ENCODE measurements at regions not wholly inside any gene's neighbourhood (a gene's known extent, or its start where the extent isn't known, plus 50 kb on each side); places are given as distances from the start of the nearest gene placed in this dataset.
A peak's percentile ranks its signal among the peaks of the same experiment; 100 is the strongest.

DNA sequence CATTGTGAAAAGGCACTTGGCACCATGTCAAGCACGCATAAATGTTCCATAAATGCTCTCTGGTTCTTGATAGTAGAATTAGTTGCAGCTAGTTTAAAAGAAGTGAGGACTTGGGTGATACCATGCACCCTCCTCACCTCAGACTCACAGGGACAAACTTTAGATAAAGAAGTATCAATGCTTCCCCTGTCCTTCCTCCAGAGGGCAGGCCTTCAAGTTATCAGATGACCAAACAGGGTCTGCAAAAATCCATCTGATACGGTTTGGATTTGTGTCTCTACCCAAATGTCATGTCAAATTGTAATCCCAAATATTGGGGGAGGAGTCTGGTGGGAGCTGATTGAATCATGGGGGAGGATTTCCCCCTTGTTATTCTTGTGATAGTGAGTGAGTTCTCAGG lies 54.1 kb downstream of the C1QL2 start:
- peak; percentile 3 for DNase-seq (ENCODE audit: low spot score)

- no peak for DNase-seq (ENCODE audit: low spot score)
Measured at GRCh38 chr2:119102964-119103363, 55.6 kb downstream of the C1QL2 start.

DNA sequence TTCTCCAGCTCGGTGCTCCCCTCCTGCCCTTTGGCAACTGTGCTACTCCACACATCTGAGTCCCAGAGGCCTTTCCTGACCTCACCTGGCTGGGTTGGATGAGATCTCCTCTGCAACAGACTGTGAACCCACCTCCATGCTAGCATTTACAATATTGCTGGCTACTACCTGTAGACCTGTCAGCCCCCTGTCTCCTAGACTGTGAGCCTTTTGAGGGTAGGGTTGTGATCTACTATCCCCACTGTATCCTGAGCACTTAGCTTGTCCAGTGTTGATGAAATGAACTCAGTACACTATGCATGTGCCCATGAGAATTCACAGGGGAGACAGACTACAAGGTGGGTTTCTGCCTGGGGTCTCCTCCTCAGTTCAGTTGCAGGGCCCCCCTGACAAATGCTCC lies 70.1 kb downstream of the C1QL2 start:
- DNase-seq (ENCODE audit: low spot score): no peak

DNA sequence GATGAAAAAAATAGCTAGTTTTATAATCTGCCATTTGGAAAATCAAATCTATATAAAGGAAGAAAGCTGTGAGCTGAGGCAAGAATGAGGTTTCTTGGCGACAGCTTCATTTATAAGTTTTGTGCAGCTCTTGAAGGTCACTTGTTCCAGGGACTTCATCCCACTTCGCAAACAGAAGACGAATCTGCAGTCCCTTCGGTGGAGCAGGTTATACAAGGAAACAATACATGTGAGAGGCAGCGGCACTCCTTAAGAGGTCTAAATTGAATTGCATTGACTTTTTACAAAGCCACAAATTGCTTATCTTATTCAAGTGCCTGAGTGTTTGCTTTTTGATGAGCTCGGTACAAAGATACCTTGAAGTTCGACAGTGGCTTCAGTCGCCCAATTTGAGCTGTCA lies 72.2 kb downstream of the C1QL2 start:
- DNase-seq (ENCODE audit: low spot score): no peak

DNA sequence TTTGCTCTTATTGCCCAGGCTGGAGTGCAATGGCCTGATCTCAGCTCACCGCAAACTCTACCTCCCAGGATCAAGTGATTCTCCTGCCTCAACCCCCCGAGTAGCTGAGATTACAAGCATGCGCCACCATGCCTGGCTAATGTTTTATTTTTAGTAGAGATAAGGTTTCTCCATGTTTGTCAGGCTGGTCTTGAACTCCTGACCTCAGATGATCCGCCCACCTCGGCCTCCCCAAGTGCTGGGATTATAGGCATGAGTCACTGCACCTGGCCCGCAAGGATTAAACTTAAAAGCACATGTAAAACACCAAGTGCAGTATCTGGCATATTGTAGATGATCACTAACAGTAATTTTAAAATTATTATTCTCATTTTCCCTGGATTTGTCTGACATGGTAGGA lies 72.9 kb downstream of the C1QL2 start:
- DNase-seq (ENCODE audit: low spot score): no peak

GRCh38 chr2:119083416-119083815 lies 75.1 kb downstream of the C1QL2 start:
- DNase-seq (ENCODE audit: low spot score): no peak

DNA sequence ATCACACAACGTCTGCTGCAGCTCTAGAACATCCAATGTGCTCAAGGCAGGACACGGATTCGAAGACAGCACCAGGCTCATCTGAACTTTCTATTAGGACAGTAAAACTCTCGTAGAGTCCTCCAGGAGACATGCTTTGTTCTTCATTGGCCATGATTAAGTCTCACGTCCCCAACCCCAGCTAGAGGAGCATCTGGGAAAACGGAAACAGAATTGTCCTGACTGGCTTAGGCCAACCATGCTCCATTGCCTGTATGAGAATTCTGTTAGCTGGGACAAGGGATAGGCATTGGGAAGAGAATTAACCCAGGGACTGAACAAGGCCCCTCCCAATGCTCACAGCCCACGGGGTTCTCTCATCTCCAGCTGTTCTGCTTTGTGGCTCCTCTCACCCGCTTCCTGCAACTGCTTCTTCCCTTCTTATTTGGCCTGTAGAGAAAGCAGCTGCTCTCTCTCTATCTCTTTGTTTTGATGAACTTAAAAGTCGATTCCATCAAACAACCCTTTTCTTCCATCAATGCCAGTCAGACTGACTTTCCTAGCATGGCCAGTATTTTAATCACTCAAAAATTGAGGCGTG lies 75.6 kb downstream of the C1QL2 start:
- DNase-seq (ENCODE audit: low spot score): no peak

- DNase-seq (ENCODE audit: low spot score): no peak
Measured at GRCh38 chr2:119078796-119079195, 79.8 kb downstream of the C1QL2 start.

GRCh38 chr2:119076713-119077112 lies 81.8 kb downstream of the C1QL2 start:
- no peak for DNase-seq (ENCODE audit: low spot score)

- no peak for DNase-seq (ENCODE audit: low spot score)
Measured at GRCh38 chr2:119073213-119073612, 85.3 kb downstream of the C1QL2 start.

- DNase-seq (ENCODE audit: low spot score): no peak
Measured at GRCh38 chr2:119071476-119071875, 87.1 kb downstream of the C1QL2 start.

GRCh38 chr2:119069781-119070180 lies 88.8 kb downstream of the C1QL2 start:
- no peak for DNase-seq (ENCODE audit: low spot score)

GRCh38 chr2:119068154-119068725 lies 90.3 kb downstream of the C1QL2 start:
- no peak for DNase-seq (ENCODE audit: low spot score)

DNA sequence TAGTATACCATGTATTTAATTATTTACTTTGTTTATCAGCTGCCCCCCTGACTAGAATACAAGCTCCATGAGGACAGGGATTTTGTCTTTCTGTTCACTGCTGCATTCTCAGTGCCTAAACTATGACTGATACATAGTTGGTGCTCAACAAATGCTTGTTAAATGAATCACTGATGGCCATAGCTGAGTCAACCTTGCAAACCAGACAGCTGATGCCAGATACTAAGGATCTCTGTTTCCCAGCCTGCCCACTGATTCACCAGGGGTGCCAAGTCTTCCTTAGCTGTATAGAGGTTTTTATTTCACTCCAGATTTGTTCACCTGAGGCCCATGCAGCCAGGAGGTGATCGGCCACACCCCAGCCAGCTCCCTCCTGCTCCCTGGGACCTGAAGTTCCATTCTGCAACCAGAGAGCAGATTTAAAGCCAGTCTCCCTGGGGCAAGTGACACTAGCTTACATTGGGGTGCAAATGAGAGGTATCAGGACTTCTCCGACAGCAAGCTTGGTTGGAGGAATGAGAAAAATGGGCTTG lies 92.2 kb downstream of the C1QL2 start:
- DNase-seq (ENCODE audit: low spot score): no peak

GRCh38 chr2:119065146-119065545 lies 93.4 kb downstream of the C1QL2 start:
- no peak for DNase-seq (ENCODE audit: low spot score)

GRCh38 chr2:119064567-119064966 lies 94.0 kb downstream of the C1QL2 start:
- no peak for DNase-seq (ENCODE audit: low spot score)

- DNase-seq (ENCODE audit: low spot score): no peak
Measured at GRCh38 chr2:119063177-119063576, 95.4 kb downstream of the C1QL2 start.

DNA sequence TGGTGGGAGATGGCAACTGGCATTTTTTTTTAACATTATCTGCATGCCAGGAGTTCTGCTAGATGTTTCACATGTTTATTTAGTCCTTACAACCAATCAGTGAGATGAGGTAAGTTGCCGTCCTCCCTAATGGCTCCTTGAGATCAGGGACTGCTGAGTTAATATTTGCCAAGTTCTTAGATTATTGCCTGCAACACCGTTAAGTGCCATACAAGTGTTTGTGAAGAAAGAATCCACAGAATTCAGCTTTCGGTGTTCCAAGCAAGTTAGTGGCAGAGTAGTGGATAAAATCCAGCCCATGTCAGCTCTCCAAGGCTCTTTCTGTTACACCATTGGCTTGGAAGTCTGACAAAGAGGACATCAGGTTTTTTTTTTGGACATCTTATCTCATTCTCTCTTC lies 95.9 kb downstream of the C1QL2 start:
- DNase-seq (ENCODE audit: low spot score): no peak

DNA sequence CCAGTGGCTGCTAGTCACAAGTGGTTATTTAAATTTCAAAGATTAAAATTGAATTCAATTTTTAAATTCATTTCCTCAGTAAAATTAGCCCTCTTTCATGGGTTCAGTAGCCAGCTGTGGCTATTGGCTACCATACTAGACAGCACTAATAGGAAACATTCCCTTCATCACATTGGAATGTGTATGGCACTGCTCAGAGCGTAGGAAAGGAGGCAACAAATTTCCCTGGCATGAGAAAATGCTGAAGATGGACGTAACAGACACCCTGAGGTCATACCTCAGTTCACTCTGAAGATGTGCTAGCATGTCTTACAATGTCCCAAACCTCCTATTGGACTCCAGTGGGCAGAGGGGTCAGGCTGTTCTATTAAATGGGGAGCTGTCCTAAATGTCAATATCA lies 96.4 kb downstream of the C1QL2 start:
- no peak for DNase-seq (ENCODE audit: low spot score)

DNA sequence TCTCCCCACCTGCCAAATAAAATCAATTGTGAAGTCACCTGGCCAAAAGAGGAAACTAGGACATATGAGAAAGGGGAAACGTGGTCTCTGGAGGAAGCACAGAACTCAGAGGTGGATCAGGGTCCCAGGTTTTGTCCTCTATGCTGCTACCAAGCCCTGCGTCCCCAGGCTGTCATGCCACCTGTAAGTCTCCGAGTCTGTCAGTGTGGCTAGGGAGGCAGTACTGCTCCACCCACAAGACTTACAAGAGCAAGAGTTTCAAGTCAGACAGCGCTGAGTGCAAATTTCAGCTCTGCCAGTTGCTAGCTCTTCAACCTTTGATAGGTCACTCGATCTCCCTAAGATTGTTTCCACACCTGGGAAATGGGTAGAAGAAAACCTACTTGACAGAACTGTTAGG lies 98.6 kb downstream of the C1QL2 start:
- DNase-seq (ENCODE audit: low spot score): no peak

GRCh38 chr2:119059287-119059686 lies 99.3 kb downstream of the C1QL2 start:
- DNase-seq (ENCODE audit: low spot score): no peak

- DNase-seq (ENCODE audit: low spot score): no peak
Measured at GRCh38 chr2:119053700-119054436, 104.7 kb downstream of the C1QL2 start.

- DNase-seq (ENCODE audit: low spot score): no peak
Measured at GRCh38 chr2:119051263-119051662, 107.3 kb downstream of the C1QL2 start.
